NCI-H1436 (cell line): ENCODE measurements at regions not wholly inside any gene's neighbourhood (a gene's known extent, or its start where the extent isn't known, plus 50 kb on each side); places are given as distances from the start of the nearest gene placed in this dataset.

Source experiments
- DNase-seq: peaks from one replicate; lab custom pipeline; 2025; lab: John Stamatoyannopoulos, UW

GRCh38 chr5:124839371-124839998 is 93.0 kb upstream of the ZNF608 start:
- DNase-seq: no peak

DNA sequence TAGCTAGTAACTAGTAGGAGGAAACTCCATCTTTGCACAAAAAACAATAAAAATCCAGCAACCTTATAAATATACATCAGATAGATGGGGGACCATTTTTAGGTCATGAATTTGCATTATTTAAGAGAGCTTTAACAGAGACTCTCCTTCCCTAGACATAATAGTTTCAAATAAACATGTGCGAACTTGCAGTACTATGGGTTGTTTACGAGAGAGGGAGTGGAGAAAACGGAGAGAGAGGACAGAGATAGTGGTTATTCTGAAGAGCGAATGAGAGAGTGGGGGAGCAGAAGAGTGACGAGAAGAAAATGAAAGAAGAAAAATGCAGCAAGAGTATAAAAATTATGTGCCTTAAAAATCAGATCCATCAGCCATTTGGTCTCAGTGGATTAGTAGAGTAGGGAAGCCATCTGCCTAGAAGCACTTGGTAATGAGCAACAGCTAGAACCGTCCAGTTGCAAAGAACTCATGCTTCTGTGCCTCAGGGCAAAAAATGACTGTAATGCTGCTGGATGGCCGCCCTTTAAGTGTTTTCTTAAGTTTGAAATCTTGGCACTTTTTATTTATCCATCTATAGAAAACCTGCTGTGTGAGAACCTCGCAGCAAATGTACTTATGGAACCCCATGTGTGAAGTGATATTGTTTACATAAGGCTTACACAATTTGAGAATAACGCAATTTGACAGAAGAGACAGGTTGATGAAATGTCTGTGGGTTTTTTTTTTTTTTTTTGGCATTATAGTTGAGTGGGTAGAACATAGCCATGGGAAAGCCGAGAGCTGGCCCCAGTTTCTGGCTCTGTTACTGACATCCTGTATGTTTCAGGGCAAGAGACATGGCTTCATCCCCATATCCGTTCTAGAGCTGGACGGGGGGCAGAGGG is 95.6 kb upstream of the ZNF608 start:
- no peak for DNase-seq

GRCh38 chr5:124842725-124843595 is 96.5 kb upstream of the ZNF608 start:
- DNase-seq: no peak

- DNase-seq: no peak
Measured at GRCh38 chr5:124843596-124843899, 97.1 kb upstream of the ZNF608 start.

GRCh38 chr5:124844371-124844920 is 98.0 kb upstream of the ZNF608 start:
- DNase-seq: no peak

GRCh38 chr5:124847907-124848306 is 101.5 kb upstream of the ZNF608 start:
- peak; percentile 31 for DNase-seq

GRCh38 chr5:124849774-124850173 is 103.3 kb upstream of the ZNF608 start:
- peak; percentile 95 for DNase-seq

DNA sequence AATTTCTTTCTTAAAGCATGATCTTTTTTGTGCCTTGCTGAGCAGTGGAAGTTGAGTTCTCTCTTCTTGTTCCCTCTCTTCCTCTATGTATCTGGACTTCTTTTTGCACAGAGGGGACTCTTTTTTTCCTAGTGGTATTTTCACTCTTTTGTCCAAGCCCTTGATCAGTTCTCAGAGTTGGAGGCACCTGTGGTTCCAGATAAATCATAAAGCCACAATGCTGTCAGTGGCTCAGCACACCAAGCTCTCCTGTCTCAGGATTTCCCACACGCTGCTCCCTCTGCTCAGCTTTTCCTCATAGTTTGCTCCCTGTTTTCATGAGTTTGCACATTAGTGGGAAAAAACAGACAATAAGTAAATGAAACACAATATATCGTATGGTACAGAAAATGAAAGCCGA is 110.3 kb upstream of the ZNF608 start:
- no peak for DNase-seq

- no peak for DNase-seq
Measured at GRCh38 chr5:124858612-124859011, 112.2 kb upstream of the ZNF608 start.

GRCh38 chr5:124859027-124859426 is 112.6 kb upstream of the ZNF608 start:
- no peak for DNase-seq

DNA sequence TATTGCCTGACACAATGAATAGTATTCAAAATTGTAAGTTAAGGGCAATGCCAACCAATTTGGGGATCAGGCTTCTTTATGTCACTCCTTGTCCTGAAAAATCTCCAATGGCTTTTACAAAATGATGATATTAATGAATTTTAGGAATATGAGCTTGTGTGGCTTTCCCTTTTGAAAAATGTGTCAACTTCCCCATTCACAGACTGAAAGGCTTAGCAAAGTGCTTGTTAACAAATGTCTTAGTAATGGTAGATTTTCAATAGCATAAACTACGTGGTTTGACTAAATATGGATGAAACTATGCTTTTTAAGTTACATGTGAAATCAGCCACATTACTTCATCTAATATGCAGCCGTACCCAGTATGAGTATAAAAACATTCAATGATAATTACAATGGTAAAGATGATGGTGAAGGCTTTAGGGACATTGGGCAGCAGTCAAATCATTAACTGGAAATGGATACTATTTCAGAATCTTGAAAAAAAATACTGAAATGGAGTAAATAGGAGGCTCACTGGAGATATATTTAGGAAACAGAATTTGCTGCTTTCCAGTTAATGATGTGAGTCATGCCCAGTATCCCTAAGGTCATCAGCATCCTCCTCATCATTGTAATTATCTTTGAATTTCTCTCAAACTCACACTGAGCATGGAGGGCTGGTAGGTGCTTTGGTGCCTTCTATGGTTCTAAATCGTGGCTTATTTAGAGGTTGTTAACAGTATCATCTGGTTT is 113.3 kb upstream of the ZNF608 start:
- DNase-seq: no peak

GRCh38 chr5:124860291-124860655 is 113.8 kb upstream of the ZNF608 start:
- no peak for DNase-seq

DNA sequence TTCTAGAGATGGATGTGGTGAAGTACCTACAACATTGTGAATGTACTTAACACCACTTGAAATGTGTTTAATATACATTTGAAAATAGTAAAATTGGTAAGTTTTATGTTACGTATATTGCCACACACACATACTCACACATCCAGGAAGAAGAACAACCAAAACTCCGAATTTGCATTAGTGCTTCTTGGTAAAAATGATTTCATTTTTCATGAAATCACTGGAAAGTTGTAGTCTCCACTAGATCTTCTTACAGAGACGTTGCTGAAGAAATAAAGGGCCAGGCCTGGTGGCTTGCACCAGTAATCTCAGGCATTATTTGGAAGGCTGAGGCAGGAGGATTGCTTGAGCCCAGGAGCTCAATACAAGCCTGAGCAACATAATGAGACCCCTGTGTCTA is 118.6 kb upstream of the ZNF608 start:
- no peak for DNase-seq

- DNase-seq: no peak
Measured at GRCh38 chr5:124865603-124866354, 119.3 kb upstream of the ZNF608 start.

DNA sequence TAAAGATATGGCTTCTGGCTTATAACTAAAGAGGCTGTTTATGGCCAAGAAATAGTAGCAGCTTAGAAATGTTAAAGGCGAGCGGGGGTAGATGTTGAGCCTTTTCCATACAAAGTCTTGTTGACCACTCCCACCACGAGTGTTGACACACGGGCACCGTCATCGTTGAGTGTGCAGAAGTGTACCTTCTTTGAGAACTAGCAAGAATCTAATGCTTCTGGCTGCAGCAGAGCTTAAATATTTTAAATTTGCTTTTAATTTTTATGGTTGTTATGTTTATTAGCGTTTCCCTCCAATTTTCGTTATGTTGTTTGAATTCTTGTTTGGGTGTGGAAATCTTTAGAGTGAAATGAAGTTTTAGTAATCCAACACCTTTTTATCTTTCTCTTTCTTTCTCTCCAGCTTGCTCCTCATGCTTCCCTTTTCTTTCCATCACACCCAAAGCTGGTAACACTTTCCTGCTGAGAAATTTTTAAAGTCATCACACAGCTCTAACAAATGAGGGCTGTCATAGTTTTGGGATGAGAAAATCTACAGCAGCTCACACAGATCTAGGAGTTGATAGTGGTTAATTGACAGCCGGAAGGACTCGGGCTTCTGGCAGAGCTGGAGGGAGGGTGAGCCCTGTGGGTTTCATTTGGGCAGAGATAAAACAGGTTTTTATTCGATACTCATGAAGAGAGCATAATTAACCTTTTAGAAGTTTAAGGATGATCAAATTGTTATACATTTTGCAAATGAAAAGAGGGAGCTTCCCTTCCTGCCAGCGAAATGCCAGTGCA is 120.1 kb upstream of the ZNF608 start:
- no peak for DNase-seq

DNA sequence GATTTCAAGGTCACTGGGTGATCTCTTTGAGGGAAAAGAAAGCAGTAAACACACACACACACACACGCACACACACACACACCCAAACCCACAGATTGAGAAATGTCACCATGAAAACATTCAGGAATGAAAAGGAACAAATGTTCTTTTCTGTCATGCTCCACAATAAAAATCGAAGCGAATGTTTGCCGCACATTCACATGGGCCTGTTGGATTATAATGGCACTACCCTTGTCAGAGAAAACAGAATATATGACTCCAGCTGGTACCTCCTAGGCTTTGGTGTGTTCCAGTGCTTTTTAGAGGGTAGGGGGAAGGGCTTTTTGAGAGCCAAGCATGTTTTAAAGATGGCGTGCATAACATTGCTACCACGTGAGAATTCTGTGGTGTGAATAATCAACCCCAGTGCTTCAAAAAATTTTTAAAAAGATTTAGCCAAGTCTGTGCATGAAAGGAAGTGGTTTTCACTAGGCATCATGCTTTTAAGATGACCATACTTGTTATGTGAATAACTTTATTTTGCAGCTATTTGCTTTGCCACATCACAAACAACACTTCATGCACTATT is 120.8 kb upstream of the ZNF608 start:
- DNase-seq: no peak

DNA sequence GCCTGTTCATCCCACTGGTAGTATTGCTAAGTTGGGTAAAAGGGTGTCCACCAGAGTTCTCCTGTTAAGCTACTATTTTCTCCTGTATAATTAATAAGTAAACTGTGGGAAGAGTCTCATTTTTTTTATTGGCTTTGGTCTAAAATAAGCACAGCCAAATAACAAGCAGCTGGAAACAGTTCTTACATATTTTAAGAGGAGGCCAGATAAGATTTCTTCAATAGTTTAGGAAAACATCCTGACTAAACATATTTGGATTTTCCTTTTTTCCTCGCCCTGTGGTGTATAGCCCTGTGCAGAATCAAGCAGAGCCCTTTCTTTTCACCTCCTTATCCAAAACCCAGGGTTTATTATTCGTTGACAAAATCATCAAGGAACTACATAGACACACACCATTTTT is 122.2 kb upstream of the ZNF608 start:
- no peak for DNase-seq

DNA sequence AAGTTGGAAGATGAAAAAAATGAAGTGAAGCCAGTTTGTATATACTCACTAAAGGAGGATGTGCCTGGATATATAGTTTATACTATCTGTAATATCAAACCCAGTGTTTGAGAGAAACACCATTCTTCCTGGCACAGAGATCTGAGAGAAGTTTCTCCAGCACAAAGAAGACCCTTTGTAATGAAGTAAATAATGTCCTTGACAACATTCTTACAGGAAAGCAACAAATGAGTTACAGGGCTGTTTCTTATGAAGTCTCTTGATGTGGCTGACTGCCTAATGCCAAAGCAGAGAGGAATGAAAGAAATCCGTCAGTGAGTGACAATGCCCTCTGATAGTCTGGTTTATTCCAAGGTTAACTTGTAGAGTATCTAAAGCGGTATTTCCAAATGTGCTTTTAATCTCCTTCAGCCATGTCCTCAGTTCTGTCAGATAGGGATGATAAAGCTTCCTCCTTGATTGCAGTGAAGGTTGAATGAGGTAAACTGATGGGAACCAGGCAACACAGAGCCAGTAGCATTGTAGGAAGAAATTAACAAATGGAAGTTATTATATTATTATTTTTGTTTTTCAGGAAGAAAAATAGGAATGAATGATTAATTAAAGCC is 123.1 kb upstream of the ZNF608 start:
- DNase-seq: no peak

DNA sequence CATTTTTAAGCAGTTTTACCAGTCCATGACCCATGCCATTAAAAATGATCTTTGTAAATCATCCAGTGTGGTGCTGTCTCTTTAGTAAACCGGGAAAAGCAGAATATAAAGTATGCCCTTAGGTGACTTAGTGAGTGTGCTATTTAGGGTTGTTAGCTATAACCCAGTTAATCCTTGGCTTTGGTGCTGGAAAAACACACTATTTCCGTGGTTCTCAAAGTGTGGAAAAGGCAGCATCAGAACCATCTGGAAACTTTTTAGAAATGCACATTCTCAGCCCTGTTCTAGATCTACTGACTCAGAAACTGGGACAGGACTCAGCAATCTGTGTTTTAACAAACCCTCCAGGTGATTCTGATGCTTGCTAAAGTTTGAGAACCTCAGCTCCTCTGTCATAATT is 123.6 kb upstream of the ZNF608 start:
- DNase-seq: no peak

GRCh38 chr5:124871303-124871702 is 124.9 kb upstream of the ZNF608 start:
- no peak for DNase-seq
